AG04450 (cell line): ENCODE measurements at regions not wholly inside any gene's neighbourhood (a gene's known extent, or its start where the extent isn't known, plus 50 kb on each side); places are given as distances from the start of the nearest gene placed in this dataset.

ENCODE experiments used
- CTCF ChIA-PET: fragments of 300-600, 350-600 bp; formaldehyde crosslinking; extraction: SDS; loops from one replicate; lab custom pipeline; 2022; ENCODE audit warnings: antibody characterized with exemption, inconsistent platforms; lab: Charles Lee
- POLR2A ChIA-PET: fragments of 350-600 bp; formaldehyde crosslinking; extraction: SDS; loops from one replicate; lab custom pipeline; 2021; ENCODE audit warnings: antibody characterized with exemption, inconsistent platforms; lab: Yijun Ruan, JAX
- DNase-seq: peaks from one replicate; pipeline ENCODE4 v3.0.0-alpha.2; 2011; ENCODE audit warnings: low read depth, low spot score
- H3K27ac ChIP-seq: one replicate; pipeline ENCODE4 v1.5.1; 2012; ENCODE audit warnings: low read depth, low read length, control low read depth
- H3K27me3 ChIP-seq: one replicate; pipeline ENCODE4 v1.6.0; 2012; ENCODE audit warnings: low read length; ENCODE audit not compliant: control insufficient read depth, insufficient read depth
- H3K4me3 ChIP-seq: 2 replicates; pipeline ENCODE4 v1.5.1; 2011; ENCODE audit warnings: mild to moderate bottlenecking, low read depth, low read length, control low read depth
- H3K9me3 ChIP-seq: 2 replicates; pipeline ENCODE4 v1.5.1; 2012; ENCODE audit warnings: low read length; ENCODE audit not compliant: control insufficient read depth, insufficient read depth
- TF ChIP-seq, protein P1 (sequence below): IDR thresholded peaks from 2 replicates; pipeline ENCODE4 v1.5.1; 2011; ENCODE audit warnings: low read depth, low read length, control low read depth, inconsistent platforms

GRCh38 chr1:219989766-219990165, 56.5 kb downstream of the EPRS1 start:
- Histone ChIP-seq H3K9me3 (no peaks in the 10 kb centered on the region), H3K27ac (no peak overlapping the region), H3K4me3 (no peak overlapping the region), H3K27me3 (no peaks in the 10 kb centered on the region)
- TF ChIP-seq, protein P1, sequence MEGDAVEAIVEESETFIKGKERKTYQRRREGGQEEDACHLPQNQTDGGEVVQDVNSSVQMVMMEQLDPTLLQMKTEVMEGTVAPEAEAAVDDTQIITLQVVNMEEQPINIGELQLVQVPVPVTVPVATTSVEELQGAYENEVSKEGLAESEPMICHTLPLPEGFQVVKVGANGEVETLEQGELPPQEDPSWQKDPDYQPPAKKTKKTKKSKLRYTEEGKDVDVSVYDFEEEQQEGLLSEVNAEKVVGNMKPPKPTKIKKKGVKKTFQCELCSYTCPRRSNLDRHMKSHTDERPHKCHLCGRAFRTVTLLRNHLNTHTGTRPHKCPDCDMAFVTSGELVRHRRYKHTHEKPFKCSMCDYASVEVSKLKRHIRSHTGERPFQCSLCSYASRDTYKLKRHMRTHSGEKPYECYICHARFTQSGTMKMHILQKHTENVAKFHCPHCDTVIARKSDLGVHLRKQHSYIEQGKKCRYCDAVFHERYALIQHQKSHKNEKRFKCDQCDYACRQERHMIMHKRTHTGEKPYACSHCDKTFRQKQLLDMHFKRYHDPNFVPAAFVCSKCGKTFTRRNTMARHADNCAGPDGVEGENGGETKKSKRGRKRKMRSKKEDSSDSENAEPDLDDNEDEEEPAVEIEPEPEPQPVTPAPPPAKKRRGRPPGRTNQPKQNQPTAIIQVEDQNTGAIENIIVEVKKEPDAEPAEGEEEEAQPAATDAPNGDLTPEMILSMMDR, result no peak
- no peak for DNase-seq
- ChIA-PET CTCF (interaction anchor here (0.6 to 3.4 kb wide), 7 partner anchors 9 to 1766 kb away, joined by 3 to 31 read pairs (median 4); no protein-coding TSS in a partner anchor), POLR2A (interaction anchor here (0.7 kb wide), 1 partner anchor 476 kb away, joined by 7 read pairs; no protein-coding TSS in a partner anchor)

DNA sequence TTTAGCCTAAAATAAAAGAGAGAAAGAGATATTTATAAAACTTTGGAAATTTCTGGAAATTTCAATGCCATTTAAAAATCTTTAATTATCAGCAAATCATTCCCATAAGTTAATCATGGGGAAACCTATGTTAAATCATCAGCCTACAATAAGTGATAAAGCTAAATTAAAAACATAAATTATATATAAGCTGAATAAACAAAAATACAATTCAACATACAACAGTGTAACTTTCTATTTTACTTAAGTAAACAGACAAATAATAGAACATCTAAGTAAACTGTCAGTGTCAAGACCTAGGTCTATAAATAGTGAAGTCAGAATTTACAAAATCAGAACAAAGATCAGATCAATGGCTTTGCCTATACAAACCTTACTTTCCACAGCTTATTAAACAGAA, 57.5 kb downstream of the EPRS1 start:
- Histone ChIP-seq H3K27me3 (no peaks in the 10 kb centered on the region), H3K27ac (no peak overlapping the region), H3K9me3 (no peaks in the 10 kb centered on the region), H3K4me3 (no peak overlapping the region)
- ChIA-PET CTCF (interaction anchor here (0.6 to 3.4 kb wide), 5 partner anchors 8 to 133 kb away, joined by 3 to 31 read pairs (median 3); no protein-coding TSS in a partner anchor), POLR2A (no interaction called here)
- no peak for DNase-seq
- TF ChIP-seq, protein P1, result no peak

DNA sequence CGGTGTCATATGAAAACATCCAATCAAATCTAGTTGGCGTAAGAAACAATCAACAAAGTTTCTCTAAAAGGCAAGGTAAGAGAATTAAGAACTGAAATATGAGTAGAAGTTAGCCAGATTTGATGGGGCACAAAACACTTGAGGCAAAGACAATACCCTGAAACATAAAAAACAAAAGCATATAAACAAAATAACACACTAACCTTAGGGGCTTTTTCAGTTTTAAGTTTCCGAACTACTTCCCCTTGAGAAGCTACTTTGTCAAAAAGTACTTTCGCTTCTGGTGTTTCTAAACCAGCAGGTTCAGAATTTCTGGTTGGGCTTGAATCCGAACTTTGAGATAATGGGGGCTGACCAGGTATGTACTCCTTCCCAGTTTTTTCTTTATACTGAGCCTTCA, 57.9 kb downstream of the EPRS1 start:
- no peak overlapping the region for H3K4me3 ChIP-seq
- no peak overlapping the region for H3K27ac ChIP-seq
- H3K9me3 ChIP-seq, result no peaks in the 10 kb centered on the region
- TF ChIP-seq, protein P1, result no peak
- H3K27me3 ChIP-seq, result no peaks in the 10 kb centered on the region
- ChIA-PET POLR2A (no interaction called here), CTCF (interaction anchor here (0.6 to 1.2 kb wide), 3 partner anchors 10 to 132 kb away, joined by 3 read pairs; no protein-coding TSS in a partner anchor)
- no peak for DNase-seq

GRCh38 chr1:219987325-219987724, 59.0 kb upstream of the SLC30A10 start:
- Histone ChIP-seq H3K27ac (no peak overlapping the region), H3K4me3 (no peak overlapping the region), H3K9me3 (no peaks in the 10 kb centered on the region), H3K27me3 (no peaks in the 10 kb centered on the region)
- ChIA-PET CTCF (no interaction called here), POLR2A (no interaction called here)
- DNase-seq, result no peak
- TF ChIP-seq, protein P1, result no peak

- ChIA-PET CTCF (no interaction called here), POLR2A (no interaction called here)
- DNase-seq, result no peak
- Histone ChIP-seq H3K27me3 (no peaks in the 10 kb centered on the region), H3K4me3 (no peak overlapping the region), H3K9me3 (no peaks in the 10 kb centered on the region), H3K27ac (no peak overlapping the region)
- TF ChIP-seq, protein P1, result no peak
These were observed 56.8 kb upstream of the SLC30A10 start for GRCh38 chr1:219985169-219985568.
